HG03103 (cell line): ENCODE measurements at regions not wholly inside any gene's neighbourhood (a gene's known extent, or its start where the extent isn't known, plus 50 kb on each side); places are given as distances from the start of the nearest gene placed in this dataset.
A peak's percentile ranks its signal among the peaks of the same experiment; 100 is the strongest.
"Not testable (repeated sequence)": the region's sequence is repeated elsewhere in the genome, so short reads cannot be mapped to it uniquely, and the experiment has no call there.

Experiments used
- ATAC-seq: cut with Tn5 transposase; IDR thresholded peaks from one replicate; pipeline ENCODE4 v1.9.1; 2021; ENCODE audit warnings: low read depth; ENCODE audit not compliant: unreplicated experiment

GRCh38 chr15:22134941-22135566, 54.7 kb downstream of the OR4M2 start:
- ATAC-seq = not testable (repeated sequence)

DNA sequence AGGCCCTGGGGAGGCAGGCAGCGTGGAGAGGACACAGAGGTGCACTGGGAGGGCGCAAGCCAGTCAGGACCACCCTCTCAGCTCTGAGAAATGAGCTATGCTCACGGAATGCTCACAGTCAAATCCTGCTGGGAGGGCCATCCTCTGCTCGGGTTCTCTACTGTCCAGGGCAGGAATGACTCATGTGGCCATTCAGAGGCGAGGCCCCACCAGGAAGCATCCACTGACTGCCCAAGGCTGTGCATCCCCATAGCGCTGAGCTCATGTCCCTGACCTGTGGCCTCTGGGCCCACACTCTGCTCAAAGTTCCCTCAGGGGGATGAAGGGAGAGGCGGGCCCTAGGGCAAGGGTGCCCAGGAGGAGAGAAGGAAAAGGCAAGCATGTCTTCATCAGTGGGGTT, 57.2 kb downstream of the OR4M2 start:
- ATAC-seq = not testable (repeated sequence)

DNA sequence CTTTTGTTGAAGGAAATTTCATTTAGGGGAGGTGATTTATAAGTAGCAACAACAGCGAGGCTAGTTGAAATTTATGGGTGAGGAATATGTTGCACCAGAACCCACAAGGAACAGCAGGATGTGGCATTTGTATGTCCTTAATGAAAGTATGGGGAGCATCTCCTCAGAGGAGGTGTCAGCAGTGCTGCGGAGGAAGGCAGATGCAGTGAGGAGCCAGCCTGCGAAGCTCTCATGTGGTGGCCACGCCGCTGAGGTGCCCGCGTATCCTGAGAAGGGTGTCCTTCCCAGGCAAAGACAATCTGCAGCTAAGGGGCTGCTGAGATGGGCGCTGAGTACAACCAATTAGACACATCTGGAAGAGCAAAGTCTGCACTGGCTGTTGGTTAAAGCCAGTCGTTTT, 60.8 kb downstream of the OR4M2 start:
- ATAC-seq = not testable (repeated sequence)

DNA sequence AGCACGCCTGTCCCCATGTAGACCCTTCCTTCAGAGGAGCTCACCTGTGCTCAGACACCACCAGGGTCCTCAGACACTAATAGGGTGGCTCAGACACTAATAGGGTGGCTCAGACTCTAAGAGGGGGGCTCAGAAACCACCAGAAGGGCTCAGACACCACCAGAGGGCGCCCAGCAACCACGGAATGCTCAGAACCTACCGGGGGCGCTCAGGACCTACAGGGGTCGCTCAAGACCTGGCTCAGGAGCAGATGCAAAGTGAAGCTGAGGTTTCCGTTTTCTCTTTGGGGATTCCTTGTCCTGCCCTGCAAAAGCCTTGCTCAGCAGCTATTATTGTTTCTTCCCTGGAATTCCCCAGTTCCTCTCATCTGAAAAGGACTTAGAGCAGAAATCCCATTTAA, 67.8 kb downstream of the OR4M2 start:
- ATAC-seq = peak; percentile 97

DNA sequence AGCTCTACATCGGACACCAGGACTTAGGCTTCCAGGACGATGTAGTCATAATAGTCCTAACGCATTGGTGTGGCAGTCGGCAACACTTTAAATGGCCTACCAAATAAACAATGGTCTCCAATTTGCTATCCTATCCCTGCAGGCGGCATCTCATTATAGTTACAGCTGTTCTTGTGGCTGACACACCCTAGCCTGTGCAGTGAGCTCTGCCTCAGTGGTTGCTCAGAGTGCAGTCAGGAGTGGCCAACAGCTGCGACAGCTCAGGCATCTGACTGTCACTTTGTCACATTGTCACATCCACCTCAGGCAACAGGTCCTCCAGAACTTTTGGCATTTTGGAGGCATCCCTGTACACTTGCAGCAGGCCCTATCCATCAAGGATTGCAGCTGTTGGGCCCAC, 77.9 kb downstream of the OR4M2 start:
- ATAC-seq = not testable (repeated sequence)

GRCh38 chr15:22160283-22160682, 80.0 kb downstream of the OR4M2 start:
- peak; percentile 12 for ATAC-seq

- peak; percentile 60 for ATAC-seq
These were observed 80.4 kb downstream of the OR4M2 start for GRCh38 chr15:22160741-22161140.

DNA sequence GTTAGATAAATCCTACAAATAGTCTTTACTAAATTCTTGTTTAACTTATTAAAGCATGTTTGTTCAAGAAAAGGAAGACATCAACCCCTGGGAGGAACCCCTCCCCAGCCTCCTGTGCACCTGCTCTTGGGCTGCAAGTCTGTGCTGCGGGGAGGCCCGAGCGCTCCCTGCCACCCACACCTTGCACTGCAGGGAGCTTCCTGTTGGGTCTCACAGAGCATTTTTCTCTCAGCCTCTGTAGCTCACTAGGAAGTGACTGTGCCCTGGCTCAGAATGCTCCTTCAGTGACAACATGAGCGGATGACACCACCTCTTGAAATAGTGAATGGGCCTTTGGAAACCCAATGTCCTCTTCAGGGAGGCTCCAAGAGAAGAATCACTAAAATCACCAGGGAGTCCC, 81.1 kb downstream of the OR4M2 start:
- ATAC-seq = peak; percentile 73

- not testable (repeated sequence) for ATAC-seq
These were observed 83.4 kb downstream of the OR4M2 start for GRCh38 chr15:22163715-22164114.

DNA sequence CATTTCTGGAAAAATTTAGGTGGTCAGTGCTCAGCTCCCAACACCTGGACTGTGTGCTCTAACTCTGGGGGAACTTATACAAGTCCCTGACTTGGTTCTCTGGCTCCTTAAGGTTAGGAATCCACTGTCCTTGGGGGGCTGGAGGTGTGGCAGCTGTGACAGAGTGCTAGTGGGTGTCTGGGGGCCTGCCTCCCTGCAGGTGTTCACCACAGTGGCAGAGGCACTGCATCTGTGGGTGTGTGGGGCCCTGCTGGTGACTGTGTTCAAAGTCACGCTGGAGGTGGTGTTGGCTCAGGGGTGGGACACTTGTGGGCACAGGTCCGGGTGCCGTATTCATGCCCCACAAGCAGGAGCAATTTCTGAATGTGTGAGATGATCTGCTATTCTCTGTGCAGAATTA, 87.2 kb downstream of the OR4M2 start:
- not testable (repeated sequence) for ATAC-seq

- peak; percentile 50 for ATAC-seq
These were observed 93.0 kb downstream of the OR4M2 start for GRCh38 chr15:22173029-22173998.

DNA sequence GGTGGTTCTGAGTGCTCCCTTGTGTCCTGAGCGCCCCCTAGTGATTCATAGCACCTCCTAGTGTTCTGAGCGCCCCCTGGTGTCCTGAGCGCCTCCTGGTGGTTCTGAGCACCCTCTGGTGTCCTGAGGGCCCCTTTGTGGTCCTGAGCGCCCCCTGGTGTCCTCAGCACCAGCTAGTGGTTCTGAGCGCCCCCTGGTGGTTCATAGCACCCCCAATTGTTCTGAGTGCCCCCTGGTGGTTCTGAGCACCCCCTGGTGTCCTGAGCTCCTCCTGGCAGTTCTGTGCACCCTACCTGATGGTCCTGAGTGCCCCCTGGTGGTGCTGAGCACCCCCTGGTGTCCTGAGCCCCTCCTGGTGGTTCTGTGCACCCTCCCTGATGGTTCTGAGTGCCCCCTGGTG, 93.8 kb downstream of the OR4M2 start:
- ATAC-seq = peak; percentile 49

- ATAC-seq = not testable (repeated sequence)
These were observed 97.6 kb downstream of the OR4M2 start for GRCh38 chr15:22177965-22178364.

GRCh38 chr15:22178438-22178837, 98.1 kb downstream of the OR4M2 start:
- ATAC-seq = not testable (repeated sequence)

DNA sequence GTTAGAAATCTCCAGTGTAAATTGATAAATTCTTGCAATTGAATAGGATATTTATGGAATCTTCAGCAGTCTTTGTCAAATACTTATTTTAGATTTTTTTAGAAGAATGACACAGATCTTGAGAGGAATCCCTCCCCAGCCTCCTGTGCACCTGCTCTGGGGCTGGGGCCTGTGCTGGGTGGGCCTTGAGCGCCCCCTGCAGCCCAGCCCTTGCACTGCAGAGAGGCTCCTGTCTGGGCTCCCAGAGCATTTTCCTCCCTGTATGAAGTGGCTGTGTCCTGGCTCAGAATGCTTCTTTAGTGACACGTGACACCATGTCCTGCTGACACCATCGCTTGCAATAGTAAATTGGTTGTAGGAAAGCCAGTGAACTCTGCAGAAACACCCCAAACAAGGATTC, 98.7 kb downstream of the OR4M2 start:
- not testable (repeated sequence) for ATAC-seq

DNA sequence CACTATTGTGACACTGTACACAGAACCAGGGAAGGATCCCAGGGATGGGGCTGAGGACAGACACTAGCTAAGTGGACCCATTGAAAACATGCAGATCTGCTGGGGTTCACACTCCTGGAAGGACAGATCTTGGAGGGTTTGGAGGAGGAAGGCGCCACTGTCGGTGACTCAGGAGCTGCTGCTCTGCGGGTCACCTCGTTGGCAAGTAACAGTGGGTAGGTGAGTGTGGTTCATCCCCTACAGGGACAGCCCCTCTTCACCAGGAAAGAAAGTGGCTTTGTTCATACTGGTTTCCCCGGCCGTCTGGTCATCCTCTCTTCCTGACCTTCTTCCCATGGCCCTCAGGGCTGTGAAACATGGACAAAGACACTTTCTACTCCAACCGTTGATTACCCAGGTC, 100.3 kb downstream of the OR4M2 start:
- ATAC-seq = not testable (repeated sequence)

GRCh38 chr15:22184678-22185077, 104.4 kb downstream of the OR4M2 start:
- ATAC-seq = peak; percentile 73

DNA sequence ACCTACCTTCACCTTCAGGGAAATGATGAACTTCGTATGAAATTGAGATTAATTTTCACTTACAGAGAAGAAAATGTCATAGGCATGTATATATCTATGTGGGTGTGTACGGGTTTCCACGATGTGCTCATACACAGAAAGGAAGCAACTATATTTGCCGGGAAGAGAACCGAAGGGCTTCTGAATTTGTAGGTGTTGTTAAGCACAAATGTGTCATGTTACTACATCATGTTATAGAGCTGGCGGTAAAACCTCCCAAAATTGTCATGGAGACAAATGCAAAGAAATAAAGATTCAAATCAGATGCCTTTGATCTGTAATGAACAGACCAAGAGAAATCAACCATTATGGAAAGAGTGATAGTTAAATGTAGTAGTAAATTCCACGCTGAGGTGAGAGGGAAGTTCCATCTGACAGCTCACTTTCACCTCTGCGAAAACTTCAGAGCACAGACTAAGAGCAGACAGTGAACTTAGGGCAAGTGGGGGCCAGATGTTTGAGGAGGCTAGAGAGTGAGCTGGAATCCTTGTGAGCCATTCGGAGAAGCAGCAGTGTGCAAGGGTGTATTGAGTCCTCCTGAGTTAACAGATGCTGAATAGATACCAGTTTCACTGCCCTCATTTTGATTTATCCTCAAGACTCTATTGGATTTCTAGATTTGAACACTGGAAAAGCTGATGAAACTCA, 106.7 kb downstream of the OR4M2 start:
- not testable (repeated sequence) for ATAC-seq

DNA sequence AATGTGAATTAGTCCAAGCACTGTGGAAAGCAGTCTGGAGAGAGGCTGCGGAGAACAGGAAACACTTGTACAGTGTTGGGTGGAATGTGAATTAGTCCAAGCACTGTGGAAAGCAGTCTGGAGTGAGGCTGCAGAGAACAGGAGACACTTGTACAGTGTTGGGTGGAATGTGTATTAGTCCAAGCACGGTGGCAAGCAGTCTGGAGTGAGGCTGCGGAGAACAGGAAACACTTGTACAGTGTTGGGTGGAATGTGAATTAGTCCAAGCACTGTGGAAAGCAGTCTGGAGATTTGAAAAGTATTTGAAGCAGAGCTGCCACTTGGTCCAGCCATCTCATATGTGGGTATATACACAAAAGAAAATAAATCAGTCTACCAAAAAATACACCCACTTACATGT, 111.5 kb downstream of the OR4M2 start:
- not testable (repeated sequence) for ATAC-seq

GRCh38 chr15:22194739-22195617, 114.7 kb downstream of the OR4M2 start:
- not testable (repeated sequence) for ATAC-seq
